C4-2B (cell line): ENCODE measurements at regions not wholly inside any gene's neighbourhood (a gene's known extent, or its start where the extent isn't known, plus 50 kb on each side); places are given as distances from the start of the nearest gene placed in this dataset.

Experiments used
- H3K27ac ChIP-seq: fragments of 450-650 bp; 2 replicates; pipeline ENCODE4 v1.5.1; 2017
- ZFX ChIP-seq: fragments of 450-650 bp; IDR thresholded peaks from 2 replicates; pipeline ENCODE4 v1.6.1; 2017
- TF ChIP-seq, protein P1 (sequence below): fragments of 450-650 bp; conservative IDR thresholded peaks from 2 replicates; pipeline ENCODE4 v1.5.1; 2017; ENCODE audit warnings: mild to moderate bottlenecking

GRCh38 chr20:6646021-6646636 lies 121.4 kb upstream of the BMP2 start:
- TF ChIP-seq, protein P1, sequence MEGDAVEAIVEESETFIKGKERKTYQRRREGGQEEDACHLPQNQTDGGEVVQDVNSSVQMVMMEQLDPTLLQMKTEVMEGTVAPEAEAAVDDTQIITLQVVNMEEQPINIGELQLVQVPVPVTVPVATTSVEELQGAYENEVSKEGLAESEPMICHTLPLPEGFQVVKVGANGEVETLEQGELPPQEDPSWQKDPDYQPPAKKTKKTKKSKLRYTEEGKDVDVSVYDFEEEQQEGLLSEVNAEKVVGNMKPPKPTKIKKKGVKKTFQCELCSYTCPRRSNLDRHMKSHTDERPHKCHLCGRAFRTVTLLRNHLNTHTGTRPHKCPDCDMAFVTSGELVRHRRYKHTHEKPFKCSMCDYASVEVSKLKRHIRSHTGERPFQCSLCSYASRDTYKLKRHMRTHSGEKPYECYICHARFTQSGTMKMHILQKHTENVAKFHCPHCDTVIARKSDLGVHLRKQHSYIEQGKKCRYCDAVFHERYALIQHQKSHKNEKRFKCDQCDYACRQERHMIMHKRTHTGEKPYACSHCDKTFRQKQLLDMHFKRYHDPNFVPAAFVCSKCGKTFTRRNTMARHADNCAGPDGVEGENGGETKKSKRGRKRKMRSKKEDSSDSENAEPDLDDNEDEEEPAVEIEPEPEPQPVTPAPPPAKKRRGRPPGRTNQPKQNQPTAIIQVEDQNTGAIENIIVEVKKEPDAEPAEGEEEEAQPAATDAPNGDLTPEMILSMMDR, result no peak
- no peak for TF ChIP-seq ZFX
- H3K27ac ChIP-seq, result no peak overlapping the region

- no peak for TF ChIP-seq ZFX
- H3K27ac ChIP-seq, result no peak overlapping the region
Observed at GRCh38 chr20:6644813-6645628, 122.5 kb upstream of the BMP2 start.

DNA sequence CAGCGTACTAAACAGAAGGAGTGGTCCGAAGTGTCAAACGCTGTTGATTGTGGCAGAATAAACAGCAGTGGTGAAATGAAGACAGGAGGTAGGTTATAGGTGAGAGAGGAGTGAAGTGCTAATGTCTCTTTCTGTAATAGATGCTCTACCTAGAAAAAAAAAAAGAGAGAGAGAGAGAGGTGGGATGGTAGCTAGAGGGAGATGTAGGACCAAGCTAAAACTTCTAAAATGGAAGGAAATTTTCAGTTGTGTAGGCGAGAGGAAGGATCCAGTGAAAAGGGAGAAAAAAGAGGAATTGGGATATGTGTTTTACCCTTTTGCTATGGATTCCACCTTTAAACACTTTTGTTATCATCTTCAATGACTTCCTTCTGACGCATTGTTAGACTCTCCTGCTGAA lies 126.5 kb upstream of the BMP2 start:
- no peak overlapping the region for H3K27ac ChIP-seq
- TF ChIP-seq, protein P1, result no peak
- TF ChIP-seq ZFX, result no peak

- TF ChIP-seq, protein P1, result no peak
- TF ChIP-seq ZFX, result no peak
- no peak overlapping the region for H3K27ac ChIP-seq
Observed at GRCh38 chr20:6637160-6637579, 130.3 kb upstream of the BMP2 start.

GRCh38 chr20:6636209-6637159 lies 131.0 kb upstream of the BMP2 start:
- H3K27ac ChIP-seq, result no peak overlapping the region
- TF ChIP-seq, protein P1, result peak; percentile 50
- TF ChIP-seq ZFX, result no peak

GRCh38 chr20:6635034-6635736 lies 132.3 kb upstream of the BMP2 start:
- TF ChIP-seq, protein P1, result no peak
- no peak for TF ChIP-seq ZFX
- H3K27ac ChIP-seq, result no peak overlapping the region

- no peak for TF ChIP-seq ZFX
- TF ChIP-seq, protein P1, result no peak
- H3K27ac ChIP-seq, result no peak overlapping the region
Observed at GRCh38 chr20:6632187-6632586, 135.3 kb upstream of the BMP2 start.
